ENCODE measurements at regions not wholly inside any gene's neighbourhood (a gene's known extent, or its start where the extent isn't known, plus 50 kb on each side); places are given as distances from the start of the nearest gene placed in this dataset.

DNA sequence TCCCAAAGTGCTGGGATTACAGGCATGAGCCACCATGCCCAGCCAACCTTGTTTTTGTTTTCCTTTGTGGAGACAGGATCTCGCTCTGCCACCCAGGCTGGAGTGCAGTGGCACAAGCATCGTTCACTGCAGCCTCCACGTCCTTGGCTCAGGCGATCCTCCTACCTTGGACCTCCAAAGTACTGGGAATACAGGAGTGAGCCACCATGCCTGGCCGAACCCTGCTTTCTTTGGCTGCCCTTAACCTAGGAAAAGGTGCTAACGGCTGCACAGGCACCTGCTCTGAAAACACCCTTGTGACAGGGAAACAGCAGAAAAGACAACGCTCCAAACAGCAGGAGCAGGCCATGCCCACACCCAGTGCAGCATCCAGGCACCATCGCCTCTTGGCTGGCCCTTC is 71.9 kb downstream of the OAT start:
- DNase-seq = no peak

GRCh38 chr10:124345521-124345920 is 73.2 kb downstream of the OAT start:
- DNase-seq = no peak

DNA sequence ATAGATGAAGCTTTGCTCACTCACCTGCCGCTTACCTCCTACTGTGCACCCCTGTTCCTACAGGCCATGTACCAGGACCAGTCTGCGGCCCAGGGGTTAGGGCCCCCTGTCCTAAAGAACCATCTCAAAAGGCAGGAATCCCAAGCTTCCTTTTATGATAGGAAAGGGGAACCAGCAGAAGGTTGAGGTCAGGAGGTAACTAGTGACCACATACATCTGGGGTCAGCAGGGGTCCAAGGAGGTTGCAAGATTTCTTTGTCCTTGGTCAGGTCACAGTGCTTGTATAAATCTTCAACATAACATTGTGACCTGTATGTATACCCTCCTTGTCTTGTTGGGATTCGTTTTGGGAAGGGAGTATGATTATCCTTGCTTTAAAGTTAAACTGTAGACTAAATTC is 73.8 kb downstream of the OAT start:
- no peak for DNase-seq

GRCh38 chr10:124344266-124344590 is 74.5 kb downstream of the OAT start:
- DNase-seq = no peak

DNA sequence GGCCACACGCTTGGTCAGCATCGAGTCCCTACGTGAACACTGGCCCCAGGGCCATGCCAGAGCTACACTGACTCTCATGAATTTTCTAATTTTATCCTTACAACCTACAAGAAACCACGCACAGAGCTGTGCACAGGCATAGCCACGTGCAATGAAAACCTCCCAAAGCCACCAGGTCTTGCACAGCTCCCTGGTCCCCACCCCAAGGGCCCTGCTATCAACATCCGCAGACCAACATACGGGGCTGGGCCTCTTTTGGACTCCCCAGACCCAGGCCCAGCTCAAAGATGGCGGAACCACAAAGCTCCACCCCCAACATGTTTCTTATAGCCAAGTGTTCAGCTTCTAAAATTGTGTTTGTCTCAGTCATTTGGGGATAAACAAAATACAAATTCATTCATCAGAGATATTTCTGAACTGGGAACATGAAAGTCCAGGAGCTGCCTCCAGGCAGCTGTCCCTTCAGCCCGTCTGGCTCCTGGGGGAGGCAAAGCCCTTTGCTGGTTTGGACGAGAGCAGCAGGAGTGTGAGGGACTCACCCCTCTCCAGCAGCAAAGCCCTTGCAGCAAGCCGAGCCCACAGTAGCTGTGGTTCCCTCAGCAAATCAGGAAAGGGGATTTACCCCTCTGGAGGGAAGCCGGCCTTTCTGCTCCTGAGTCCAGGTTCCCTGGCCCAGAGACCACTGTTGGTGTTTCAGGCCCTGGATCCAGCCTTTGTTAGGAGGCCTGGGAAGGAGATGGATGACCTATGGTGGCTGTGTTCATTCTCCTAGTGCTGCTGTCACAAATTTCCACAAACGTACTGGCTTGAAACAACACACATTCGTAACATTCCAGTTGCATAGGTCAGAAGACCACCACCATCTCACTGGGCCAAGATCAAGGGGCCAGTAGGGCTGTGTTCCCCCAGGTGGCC is 75.1 kb downstream of the OAT start:
- no peak for DNase-seq

DNA sequence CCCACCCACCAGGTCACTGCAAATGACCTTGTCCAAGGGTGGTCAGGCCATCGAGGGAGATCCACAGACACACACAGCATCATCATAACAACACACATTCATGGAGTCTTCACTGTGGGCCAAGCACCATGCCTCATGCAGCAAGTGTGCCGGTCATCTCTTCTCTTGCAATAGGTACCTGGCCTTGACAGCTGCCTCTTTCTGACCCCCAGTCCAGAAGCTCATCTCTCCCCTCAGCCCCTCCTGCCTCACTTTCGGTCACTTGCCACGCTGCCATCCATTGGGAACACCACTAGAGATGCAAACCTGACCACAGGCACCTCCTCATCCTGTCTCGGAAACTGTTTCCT is 75.9 kb downstream of the OAT start:
- no peak for DNase-seq

DNA sequence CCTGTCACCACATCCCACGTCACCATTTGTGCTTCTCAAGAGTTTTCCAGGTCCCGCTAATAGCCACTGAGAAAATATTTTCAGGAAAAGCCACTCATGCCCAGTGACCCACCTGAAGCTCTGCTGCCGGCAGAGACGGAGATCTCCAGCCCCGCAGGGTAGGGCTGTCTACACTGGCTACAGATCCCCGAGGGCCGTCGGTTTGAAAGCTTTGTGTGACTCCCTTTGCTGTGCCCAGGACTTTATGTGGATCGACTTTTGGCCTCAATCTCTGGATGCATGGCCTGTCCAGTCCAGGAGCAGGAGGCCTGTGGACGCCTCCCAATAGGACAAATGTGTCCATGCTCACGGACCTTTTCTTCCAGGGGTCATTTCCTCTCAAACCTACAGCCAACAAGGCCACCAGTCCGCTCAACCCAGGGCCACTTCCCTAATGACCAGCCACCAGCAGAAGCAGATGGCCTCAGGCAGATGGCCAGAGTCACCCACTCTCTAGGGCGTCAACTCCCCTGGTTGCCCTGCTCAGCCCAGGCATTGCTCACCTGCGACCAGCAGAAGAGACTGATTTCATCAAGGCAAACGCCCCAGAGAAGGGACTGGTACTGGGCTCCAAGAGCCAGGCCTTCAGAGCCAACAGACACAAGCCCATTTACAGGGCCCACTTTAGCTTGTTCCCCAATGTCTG is 76.4 kb downstream of the OAT start:
- no peak for DNase-seq

GRCh38 chr10:124341768-124342135 is 77.0 kb downstream of the OAT start:
- DNase-seq = no peak

- no peak for DNase-seq
These were observed 78.5 kb downstream of the OAT start for GRCh38 chr10:124340033-124340760.

DNA sequence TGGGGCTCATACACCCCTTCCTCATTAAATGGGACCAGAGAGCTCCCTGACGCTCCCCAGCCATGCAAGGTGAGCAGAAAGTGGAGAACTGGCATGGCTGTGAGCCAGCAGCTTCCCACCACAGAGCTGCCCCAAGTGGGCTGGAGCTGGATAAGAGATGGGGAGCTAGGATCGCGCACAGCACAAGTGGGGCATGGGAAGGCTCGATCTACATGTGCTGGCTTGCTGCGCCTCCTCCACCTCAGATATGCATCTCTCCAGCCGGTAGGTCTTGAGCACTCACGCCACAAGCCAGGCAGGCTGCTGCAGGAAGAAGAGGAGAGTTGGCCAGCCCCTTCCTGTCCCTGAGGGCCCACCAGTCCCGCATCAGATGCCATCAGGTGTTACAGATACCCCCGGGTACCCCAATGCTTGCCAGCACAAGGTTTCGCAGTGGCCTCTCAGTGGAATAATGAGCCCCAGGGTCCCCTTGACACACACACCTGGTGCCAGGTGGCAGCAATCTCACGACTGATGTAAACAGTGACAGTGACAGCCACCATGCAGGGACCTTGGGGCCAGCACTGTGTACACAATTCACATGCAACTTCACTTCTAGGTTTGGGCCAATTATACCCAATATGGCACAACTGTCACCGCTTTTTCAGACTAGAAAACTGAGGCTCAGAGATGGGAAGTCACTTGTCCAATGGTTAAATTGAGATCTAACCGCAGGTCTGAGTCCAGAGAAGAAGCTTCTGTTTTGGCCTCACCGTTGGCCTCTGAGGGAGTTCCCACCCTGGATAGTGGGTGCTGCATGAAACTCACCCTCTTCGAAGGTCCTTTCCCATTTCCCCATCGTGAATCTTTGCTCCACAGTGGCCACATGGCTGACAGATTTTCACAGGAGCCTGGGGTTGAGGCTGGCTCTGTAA is 79.3 kb downstream of the OAT start:
- DNase-seq = no peak

DNA sequence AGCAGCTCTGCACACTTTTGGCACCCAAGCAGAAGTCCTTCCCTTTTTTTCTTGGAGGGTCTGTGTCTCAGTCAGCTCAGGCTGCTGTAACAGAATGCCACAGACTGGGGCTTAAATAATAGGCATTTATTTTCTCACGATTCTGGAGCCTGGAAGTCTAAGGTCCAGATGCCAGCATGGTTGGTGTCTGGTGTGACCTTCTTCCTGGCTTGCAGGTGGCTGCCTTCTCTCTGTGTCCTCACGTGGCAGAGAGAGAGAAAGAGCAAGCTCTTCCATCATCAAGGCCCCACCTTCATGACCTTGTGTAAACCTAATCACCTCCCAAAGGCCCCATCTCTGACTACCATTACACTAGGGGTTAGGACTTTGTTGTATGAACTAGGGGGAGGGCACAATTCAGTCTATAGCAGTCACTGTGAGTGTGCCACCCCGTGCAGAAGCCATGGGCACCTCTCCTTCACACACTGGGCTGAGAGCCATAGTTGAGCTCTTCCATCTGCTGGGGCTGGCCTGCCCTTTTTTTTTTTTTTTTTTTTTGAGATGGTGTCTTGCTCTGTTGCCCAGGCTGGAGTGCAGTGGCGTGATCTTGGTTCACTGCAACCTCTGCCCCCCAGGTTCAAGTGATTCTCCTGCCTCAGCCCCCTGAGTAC is 80.3 kb downstream of the OAT start:
- no peak for DNase-seq

GRCh38 chr10:124336186-124336585 is 82.5 kb downstream of the OAT start:
- DNase-seq = no peak

GRCh38 chr10:124333931-124334330 is 84.8 kb downstream of the OAT start:
- no peak for DNase-seq

GRCh38 chr10:124332426-124332825 is 86.3 kb downstream of the OAT start:
- no peak for DNase-seq

- no peak for DNase-seq
These were observed 88.8 kb downstream of the OAT start for GRCh38 chr10:124329941-124330340.

DNA sequence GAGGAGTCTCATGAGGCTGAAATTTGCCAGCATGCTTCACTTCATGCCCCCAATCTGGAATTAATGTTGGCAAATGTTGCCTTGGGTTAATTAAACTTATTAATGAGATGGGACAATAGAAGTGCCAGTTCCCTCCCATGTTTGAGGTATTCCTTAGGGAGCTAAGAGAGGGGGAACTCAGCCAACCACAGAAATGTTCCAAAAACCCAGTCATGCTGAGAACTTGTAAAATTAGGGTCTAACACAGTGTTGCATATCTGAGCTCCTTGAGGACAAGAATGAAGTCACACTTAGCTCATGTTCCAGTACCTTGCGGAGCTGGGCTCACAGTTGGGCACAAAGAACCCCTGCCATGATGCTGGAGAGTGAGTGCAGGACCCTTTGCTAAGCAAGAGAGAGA is 89.4 kb downstream of the OAT start:
- no peak for DNase-seq

DNA sequence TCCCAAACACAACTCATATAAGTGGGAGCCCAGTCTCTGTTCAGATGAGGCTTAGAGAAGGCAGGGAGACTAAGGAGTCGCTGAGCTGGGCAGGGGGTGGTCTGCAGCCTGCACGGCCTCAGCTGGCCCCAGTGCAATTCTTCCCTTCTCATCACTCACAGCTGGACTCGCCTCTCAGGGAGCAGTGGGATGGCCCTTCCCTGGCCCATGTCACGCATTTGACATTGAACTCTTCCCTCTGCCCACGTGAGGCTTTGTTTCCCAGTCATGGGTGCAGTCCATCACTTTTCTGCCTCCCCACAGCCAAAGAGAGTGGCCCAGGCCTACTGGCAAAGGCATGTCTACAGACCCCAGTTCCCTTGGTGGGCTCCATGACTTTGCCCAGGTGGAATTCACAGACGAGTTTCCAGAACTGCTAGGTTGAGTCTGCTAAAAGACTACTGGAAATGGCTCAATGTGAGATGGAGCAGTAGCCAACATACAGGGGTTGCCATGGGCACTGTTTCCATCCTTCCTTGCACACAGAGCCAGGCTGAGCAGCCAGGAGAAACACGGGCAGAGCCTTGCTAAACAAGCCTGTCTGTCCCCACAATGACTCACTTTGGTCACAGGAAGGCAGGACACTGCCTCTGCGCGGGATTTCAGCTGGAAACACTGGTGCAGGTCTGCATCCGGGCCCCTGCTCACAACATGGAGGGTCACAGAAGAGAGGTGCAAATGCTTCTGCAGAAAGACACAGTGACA is 90.1 kb downstream of the OAT start:
- no peak for DNase-seq

- no peak for DNase-seq
These were observed 92.6 kb downstream of the OAT start for GRCh38 chr10:124325998-124326636.

GRCh38 chr10:124325633-124325914 is 93.1 kb downstream of the OAT start:
- DNase-seq = no peak

DNA sequence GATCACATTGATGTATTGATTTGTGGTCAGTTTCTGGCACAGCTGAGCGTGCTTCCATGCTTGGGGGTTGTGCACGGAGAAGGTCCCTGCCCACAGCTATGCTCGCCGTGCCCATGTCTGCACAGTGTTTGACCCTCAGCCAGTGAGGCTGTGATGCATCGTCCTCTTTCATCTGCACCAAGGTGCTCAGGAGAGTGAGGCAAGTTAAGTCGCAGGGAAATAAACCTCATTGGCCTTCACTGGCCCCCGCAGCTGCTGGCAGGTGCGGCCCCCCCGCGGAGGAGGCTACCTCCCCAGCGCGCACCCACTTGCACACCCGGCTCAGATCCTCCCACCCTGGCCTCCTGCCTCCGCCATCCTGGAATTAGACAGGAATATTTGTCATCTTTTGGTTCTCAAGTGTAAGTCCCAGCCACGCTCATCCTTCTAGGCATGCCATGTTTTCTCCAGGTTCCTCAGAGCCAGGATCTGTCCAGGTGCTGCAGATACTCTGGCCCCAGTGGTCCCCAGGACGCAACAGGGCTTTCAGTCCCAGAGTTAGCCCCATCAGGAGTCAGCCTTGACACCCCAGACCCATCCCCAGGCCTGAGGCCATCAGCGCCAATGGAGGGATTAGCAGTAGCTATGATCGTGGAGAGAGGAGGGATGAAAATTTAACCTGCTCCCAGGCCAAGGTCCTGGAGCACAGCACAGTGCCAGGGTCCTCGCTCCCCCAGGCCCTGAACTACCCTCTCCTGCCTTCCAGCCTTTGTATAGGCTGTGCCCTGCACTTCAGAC is 93.7 kb downstream of the OAT start:
- DNase-seq = no peak

- no peak for DNase-seq
These were observed 94.3 kb downstream of the OAT start for GRCh38 chr10:124324451-124324850.
